ENCODE measurements at regions not wholly inside any gene's neighbourhood (a gene's known extent, or its start where the extent isn't known, plus 50 kb on each side); places are given as distances from the start of the nearest gene placed in this dataset.
"Not testable (repeated sequence)": the region's sequence is repeated elsewhere in the genome, so short reads cannot be mapped to it uniquely, and the experiment has no call there.

GRCh38 chr14:97946641-97947040 lies 1149.5 kb downstream of the VRK1 start:
- no peak for DNase-seq (ENCODE audit: low read depth)

GRCh38 chr14:97948841-97949240 lies 1151.7 kb downstream of the VRK1 start:
- DNase-seq (ENCODE audit: low read depth): no peak

GRCh38 chr14:97956581-97957340 lies 1159.6 kb downstream of the VRK1 start:
- DNase-seq (ENCODE audit: low read depth): no peak

- DNase-seq (ENCODE audit: low read depth): no peak
Observed at GRCh38 chr14:97959251-97959650, 1162.1 kb downstream of the VRK1 start.

GRCh38 chr14:97960436-97960835 lies 1163.3 kb downstream of the VRK1 start:
- DNase-seq (ENCODE audit: low read depth): no peak

- DNase-seq (ENCODE audit: low read depth): no peak
Observed at GRCh38 chr14:97970222-97970621, 1173.0 kb downstream of the VRK1 start.

GRCh38 chr14:97975216-97975615 lies 1178.0 kb downstream of the VRK1 start:
- DNase-seq (ENCODE audit: low read depth): no peak

GRCh38 chr14:97975962-97976361 lies 1178.8 kb downstream of the VRK1 start:
- DNase-seq (ENCODE audit: low read depth): no peak

GRCh38 chr14:97976861-97977260 lies 1179.7 kb downstream of the VRK1 start:
- DNase-seq (ENCODE audit: low read depth): no peak

- no peak for DNase-seq (ENCODE audit: low read depth)
Observed at GRCh38 chr14:97977651-97978261, 1180.6 kb downstream of the VRK1 start.

- no peak for DNase-seq (ENCODE audit: low read depth)
Observed at GRCh38 chr14:97978341-97978740, 1181.2 kb downstream of the VRK1 start.

- no peak for DNase-seq (ENCODE audit: low read depth)
Observed at GRCh38 chr14:97993508-97994019, 1196.4 kb downstream of the VRK1 start.

- no peak for DNase-seq (ENCODE audit: low read depth)
Observed at GRCh38 chr14:97994020-97994531, 1196.9 kb downstream of the VRK1 start.

GRCh38 chr14:97995038-97995437 lies 1197.9 kb downstream of the VRK1 start:
- DNase-seq (ENCODE audit: low read depth): no peak

- no peak for DNase-seq (ENCODE audit: low read depth)
Observed at GRCh38 chr14:97995531-97995930, 1198.3 kb downstream of the VRK1 start.

GRCh38 chr14:98006008-98006407 lies 1208.8 kb downstream of the VRK1 start:
- no peak for DNase-seq (ENCODE audit: low read depth)

GRCh38 chr14:98008381-98009113 lies 1211.4 kb downstream of the VRK1 start:
- no peak for DNase-seq (ENCODE audit: low read depth)

GRCh38 chr14:98009177-98009576 lies 1212.0 kb downstream of the VRK1 start:
- DNase-seq (ENCODE audit: low read depth): not testable (repeated sequence)

- no peak for DNase-seq (ENCODE audit: low read depth)
Observed at GRCh38 chr14:98010784-98011183, 1213.6 kb downstream of the VRK1 start.

GRCh38 chr14:98014851-98015615 lies 1217.9 kb downstream of the VRK1 start:
- DNase-seq (ENCODE audit: low read depth): no peak

GRCh38 chr14:98015921-98016320 lies 1218.7 kb downstream of the VRK1 start:
- no peak for DNase-seq (ENCODE audit: low read depth)

GRCh38 chr14:98018628-98019027 lies 1221.4 kb downstream of the VRK1 start:
- no peak for DNase-seq (ENCODE audit: low read depth)

All from HS-5 (cell line).